ENCODE measurements at regions not wholly inside any gene's neighbourhood (a gene's known extent, or its start where the extent isn't known, plus 50 kb on each side); places are given as distances from the start of the nearest gene placed in this dataset.

GRCh38 chr16:64084706-64085105, 1037.2 kb downstream of the CDH11 start:
- TF ChIP-seq CTCF (IDR thresholded peaks at IDR 0.05; ENCODE audit: low read depth, low read length, poor library complexity, severe bottlenecking) (no peak), EZH2phosphoT487 (IDR thresholded peaks at IDR 0.05; ENCODE audit: borderline replicate concordance, low read length) (no peak)

All from DOHH2 (cell line).